CD4-positive, alpha-beta T cell treated with Interleukin-15 for 1 hour (primary cell): ENCODE measurements at regions not wholly inside any gene's neighbourhood (a gene's known extent, or its start where the extent isn't known, plus 50 kb on each side); places are given as distances from the start of the nearest gene placed in this dataset.

Experiments used
- DNase-seq: peaks from one replicate; pipeline ENCODE4 v3.0.0-alpha.2; 2020

DNA sequence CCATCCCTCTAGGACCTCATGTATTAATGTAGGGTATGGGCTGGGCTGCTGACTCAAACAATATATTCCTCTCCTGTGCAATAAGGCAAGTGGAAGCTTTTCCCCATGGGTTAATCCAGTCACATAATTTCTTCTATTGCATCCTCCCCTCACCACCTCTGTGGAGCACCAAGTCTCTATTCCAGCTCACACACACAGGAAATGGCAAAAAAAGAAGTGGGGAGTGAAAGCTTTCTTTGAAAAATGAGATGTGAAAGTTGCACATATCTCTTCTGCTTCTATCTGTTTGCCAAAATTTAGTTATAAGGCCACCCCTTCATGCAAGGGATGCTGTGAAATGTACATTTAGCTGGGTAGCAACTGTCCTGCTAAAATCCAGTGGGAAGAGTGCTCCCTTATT, 121.3 kb downstream of the CDC42EP3 start:
- no peak for DNase-seq

DNA sequence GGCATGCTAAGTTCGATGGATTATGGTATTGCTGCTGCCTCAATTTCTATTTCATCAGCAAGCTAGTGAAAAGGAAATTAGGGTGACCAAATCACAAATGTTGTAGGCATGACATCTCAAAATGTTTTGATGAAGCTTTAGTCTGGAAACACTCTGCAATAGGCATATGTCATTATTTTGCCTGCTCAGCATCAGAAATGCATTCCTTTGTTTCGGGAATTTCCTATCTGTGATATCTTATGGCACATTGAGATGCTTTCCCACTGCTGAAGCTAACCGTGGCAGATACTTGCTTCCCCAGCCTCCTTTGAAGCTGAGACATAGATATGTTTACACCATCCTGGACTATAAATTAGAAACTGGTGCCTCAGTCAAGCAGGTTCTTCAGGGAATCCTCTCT, 119.7 kb downstream of the CDC42EP3 start:
- no peak for DNase-seq

GRCh38 chr2:37552339-37552738, 119.1 kb downstream of the CDC42EP3 start:
- no peak for DNase-seq

DNA sequence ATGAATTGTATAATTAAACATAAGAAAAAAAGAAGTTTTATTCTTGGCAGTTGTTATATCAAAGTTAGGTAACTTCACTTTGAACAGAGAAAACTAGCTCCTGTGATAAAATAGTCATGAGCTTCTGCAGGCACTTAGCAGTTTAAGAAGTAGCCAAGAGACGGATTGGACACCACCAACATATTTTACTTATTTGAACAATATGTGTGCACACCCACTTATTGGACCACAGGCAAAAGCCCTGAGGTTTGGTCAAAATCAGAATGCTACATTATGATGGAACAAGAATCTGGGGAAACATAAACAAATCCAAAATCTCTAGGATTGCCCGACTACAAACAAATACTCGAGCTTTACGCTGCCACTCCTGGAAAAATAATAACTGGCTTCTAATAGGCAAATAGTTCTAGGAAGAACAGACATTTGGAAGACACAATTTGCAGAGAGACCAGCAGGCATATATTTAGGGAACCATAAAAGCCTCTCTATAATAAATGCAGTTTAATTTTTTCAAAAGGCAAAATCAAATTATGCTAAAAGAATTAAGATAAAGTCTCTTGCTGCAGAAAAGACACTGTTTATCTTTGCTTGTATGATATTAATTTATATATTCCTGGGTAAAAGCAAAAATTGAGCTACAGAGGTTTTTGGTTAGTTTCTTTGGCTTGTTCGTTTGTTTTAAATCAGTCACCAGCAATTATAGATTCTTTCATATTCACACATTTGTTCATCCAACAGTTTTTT, 117.9 kb downstream of the CDC42EP3 start:
- no peak for DNase-seq

DNA sequence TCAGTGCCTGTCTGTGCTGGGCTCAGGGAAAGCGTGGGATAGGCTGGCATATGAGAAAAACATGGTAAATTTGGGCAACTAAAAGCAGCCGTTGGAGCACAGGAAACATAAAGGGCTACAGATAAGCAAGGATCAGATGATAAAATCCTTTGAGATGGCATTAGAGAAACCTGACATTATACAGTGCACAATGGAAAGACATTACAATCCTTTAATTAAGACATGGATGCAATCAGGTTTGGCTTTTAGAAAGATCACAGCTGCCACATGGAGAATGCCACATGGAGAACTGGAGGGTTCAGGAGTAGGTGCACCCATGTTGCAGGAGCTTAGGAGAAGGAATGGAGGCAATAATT, 117.3 kb downstream of the CDC42EP3 start:
- DNase-seq, result no peak

GRCh38 chr2:37554687-37555086, 116.8 kb downstream of the CDC42EP3 start:
- no peak for DNase-seq

DNA sequence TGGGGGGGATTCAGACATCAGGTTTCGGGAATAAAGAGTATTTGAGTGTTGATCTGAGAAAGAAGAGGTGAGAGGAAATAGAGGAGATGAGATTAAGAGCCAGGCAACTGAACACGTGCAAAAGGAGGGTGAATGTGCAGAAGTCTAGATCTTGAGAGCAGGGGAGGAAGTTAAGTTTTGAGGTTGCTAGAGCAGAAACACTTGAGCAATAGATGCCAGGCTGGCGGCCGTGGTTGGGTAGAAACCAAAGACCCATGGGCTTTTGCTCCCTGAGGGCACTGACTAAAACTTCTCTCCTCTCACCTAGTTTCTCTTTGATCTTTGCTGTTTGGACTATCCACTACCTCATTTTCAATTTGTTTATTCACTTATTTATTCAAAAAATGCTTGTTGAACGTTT, 116.0 kb downstream of the CDC42EP3 start:
- DNase-seq, result peak; percentile 49

GRCh38 chr2:37556256-37556655, 115.2 kb downstream of the CDC42EP3 start:
- DNase-seq, result no peak

- peak; percentile 62 for DNase-seq
Observed at GRCh38 chr2:37558623-37559022, 112.8 kb downstream of the CDC42EP3 start.

DNA sequence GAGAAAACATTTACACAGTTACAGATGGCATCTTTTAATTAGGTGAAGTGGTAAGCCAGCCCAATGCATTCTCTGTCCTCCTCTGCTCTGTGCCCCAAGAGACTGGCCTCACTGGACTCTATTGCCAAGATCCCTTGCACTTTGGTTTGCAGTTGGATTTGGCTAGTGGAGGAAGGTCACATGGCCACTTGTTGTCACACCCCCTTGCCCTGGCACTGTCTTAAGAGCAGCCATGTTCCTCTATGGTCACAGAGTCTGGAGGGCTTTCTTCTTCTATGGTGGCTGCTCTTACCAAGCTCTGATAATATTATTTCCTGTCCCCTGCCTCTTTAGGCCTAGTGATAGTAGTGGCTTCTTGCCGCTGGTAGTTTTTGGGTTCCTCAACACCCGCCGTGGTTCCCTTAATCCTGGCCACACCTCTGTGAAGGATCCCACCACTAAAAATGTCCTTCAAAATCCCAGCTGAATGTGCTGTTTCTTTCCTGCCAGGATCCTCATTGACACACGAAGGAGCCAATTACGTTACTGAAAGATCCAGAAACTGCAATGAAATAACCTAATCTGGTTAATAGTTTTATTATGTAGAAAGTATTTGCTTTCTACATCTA, 111.1 kb downstream of the CDC42EP3 start:
- no peak for DNase-seq

GRCh38 chr2:37560863-37561614, 110.4 kb downstream of the CDC42EP3 start:
- no peak for DNase-seq

GRCh38 chr2:37561615-37562569, 109.5 kb downstream of the CDC42EP3 start:
- no peak for DNase-seq

GRCh38 chr2:37563375-37564015, 107.9 kb downstream of the CDC42EP3 start:
- no peak for DNase-seq

GRCh38 chr2:37564356-37564755, 107.1 kb downstream of the CDC42EP3 start:
- DNase-seq, result no peak

DNA sequence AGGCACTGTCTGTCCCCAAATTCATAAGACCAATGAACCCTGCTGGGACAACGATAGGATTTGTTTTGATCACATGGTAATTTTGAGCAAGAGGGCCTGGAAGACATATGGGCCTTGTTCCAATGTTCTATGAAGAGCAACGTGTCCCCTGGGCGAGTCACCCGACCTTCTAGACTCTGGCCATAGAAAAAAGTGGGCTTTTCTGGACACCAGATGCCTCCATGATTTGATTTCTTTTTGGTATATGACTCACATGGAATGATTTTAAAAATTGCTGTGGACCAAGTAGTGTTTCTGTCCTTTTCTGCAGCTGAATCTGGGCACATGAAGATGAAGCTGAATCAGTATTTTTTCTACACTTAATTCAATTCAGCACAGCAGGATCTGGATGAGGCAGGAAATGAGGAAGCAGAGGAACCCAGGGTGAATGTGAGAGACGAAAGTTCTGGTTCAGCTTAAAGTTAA, 104.9 kb downstream of the CDC42EP3 start:
- DNase-seq, result no peak

DNA sequence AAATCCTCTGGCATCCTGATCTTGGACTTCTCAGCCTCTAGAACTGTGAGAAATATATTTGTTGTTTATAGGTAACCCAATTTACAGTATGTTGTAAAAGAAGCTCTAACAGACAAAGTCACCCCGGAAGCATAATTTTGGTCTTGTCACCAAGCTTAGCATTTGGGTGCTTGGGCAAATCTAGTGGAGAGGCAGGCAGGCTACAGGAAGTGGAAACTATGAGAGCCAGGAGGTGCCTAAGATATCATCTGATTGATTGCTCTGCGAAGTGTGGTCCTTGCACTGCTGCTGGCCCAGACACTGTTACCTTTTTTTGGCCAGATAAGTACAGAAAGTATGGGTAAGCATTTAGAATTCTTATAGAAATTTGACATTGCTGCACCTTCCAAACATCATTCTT, 102.9 kb downstream of the CDC42EP3 start:
- DNase-seq, result no peak

- no peak for DNase-seq
Observed at GRCh38 chr2:37569131-37569823, 102.2 kb downstream of the CDC42EP3 start.

GRCh38 chr2:37569986-37570679, 101.3 kb downstream of the CDC42EP3 start:
- DNase-seq, result no peak

DNA sequence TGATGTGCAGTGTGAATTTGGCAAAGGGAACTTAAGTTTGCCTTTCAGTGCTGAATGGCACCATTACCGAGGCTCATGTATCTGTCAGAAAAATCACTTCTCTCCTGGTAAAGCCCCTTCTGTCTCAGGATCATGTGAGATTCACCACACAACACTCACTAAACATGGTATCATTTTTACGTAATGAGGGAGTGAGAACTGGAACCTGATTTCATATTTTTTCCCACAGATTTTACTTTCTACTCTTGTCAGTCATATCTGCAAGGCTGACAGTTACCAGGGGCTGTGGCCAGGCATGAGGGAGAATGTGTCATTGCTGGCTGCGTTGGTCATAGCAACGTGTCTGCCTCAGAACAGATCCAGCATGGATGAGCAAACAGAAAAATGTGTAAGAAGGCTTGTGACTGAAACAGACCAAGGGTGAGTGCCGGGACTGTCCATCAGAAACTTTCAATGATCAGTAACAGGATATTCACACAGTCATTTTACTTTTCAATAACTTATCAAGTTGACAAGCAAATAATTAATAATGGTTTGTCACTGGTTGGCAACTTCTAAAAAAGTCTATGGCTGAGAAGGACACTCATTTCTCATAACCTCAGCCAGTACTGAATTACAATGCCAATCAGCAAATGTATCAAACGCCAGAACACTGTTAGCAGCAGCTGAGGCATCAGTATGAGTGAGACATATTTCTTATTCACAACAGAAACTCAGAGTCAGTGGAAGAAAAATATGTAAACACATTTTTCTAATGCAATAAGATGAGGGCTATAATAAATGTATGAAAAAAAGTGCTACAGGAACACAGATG, 100.5 kb downstream of the CDC42EP3 start:
- no peak for DNase-seq

- DNase-seq, result no peak
Observed at GRCh38 chr2:37571587-37572136, 99.8 kb downstream of the CDC42EP3 start.
